ENCODE measurements at regions not wholly inside any gene's neighbourhood (a gene's known extent, or its start where the extent isn't known, plus 50 kb on each side); places are given as distances from the start of the nearest gene placed in this dataset.

- Histone ChIP-seq H3K27me3 (replicated peaks; ENCODE audit: control insufficient read depth, insufficient read depth, low read length) (no peaks in the 10 kb centered on the region), H3K36me3 (ENCODE audit: control insufficient read depth, insufficient read depth, low read length) (no peaks in the 10 kb centered on the region), H3K4me3 (replicated peaks; ENCODE audit: low read depth, low read length) (no peak overlapping the region)
- TF ChIP-seq, protein P1, sequence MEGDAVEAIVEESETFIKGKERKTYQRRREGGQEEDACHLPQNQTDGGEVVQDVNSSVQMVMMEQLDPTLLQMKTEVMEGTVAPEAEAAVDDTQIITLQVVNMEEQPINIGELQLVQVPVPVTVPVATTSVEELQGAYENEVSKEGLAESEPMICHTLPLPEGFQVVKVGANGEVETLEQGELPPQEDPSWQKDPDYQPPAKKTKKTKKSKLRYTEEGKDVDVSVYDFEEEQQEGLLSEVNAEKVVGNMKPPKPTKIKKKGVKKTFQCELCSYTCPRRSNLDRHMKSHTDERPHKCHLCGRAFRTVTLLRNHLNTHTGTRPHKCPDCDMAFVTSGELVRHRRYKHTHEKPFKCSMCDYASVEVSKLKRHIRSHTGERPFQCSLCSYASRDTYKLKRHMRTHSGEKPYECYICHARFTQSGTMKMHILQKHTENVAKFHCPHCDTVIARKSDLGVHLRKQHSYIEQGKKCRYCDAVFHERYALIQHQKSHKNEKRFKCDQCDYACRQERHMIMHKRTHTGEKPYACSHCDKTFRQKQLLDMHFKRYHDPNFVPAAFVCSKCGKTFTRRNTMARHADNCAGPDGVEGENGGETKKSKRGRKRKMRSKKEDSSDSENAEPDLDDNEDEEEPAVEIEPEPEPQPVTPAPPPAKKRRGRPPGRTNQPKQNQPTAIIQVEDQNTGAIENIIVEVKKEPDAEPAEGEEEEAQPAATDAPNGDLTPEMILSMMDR (IDR thresholded peaks at IDR 0.05; ENCODE audit: insufficient read depth, low read length, poor library complexity, severe bottlenecking), result no peak
- DNase-seq (ENCODE audit: extremely low read depth, insufficient read length), result no peak
These were observed 159.9 kb upstream of the SLIT2 start for GRCh38 chr4:20091781-20092180.

DNA sequence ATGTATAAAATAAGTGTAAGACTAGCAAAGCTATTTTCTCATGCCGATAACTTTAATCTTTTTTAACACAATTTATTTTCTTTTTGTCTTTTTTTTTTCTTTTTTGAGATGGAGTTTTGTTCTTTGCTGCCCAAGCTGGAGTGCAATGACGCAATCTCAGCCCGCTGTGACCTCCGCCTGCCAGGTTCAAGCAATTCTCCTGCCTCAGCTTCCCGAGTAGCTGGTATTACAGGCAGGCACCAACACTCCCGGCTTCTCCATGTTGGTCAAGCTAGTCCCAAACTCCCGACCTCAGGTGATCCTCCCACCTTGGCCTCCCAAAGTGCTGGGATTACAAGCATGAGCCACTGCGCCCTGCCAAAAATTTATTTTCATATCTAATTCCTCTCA is 164.2 kb upstream of the SLIT2 start:
- H3K4me3 ChIP-seq (replicated peaks; ENCODE audit: low read depth, low read length), result no peak overlapping the region
- TF ChIP-seq, protein P1 (IDR thresholded peaks at IDR 0.05; ENCODE audit: insufficient read depth, low read length, poor library complexity, severe bottlenecking), result no peak
- no peak for DNase-seq (ENCODE audit: extremely low read depth, insufficient read length)
- no peaks in the 10 kb centered on the region for H3K36me3 ChIP-seq (ENCODE audit: control insufficient read depth, insufficient read depth, low read length)
- no peaks in the 10 kb centered on the region for H3K27me3 ChIP-seq (replicated peaks; ENCODE audit: control insufficient read depth, insufficient read depth, low read length)

DNA sequence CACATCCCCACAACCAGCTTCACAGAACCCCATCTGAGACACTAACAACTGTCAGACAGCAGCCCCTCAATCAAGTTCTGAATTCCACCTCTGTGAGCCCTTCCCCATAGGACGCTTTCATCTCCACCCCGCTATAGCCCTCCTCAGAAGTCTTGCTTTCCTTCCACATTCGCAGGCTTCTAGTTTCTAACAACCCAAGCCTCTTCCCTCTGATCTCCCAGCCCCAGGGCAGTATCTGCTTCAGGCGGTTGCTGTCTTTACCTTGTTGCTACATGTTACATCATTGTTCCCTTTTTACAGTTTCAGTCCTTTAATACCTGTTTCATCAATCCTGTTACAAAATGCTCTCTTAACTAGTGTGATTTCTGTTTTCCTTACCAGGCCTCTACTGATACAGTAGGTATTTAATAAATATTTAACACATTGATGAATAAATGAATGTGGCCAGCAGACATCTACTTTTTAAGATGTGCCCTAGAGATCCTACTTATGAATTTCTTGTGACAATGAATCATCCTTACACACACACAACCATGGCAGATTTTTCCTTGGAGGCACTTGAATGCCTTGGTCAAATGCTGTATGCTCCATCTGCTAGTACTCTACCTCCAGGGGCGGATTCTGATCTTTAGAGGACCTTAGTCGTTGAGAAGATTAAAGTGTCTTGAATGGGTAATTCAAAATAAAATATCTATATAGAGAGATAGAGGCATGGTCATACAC is 164.7 kb upstream of the SLIT2 start:
- TF ChIP-seq, protein P1 (IDR thresholded peaks at IDR 0.05; ENCODE audit: insufficient read depth, low read length, poor library complexity, severe bottlenecking), result no peak
- DNase-seq (ENCODE audit: extremely low read depth, insufficient read length), result no peak
- Histone ChIP-seq H3K4me3 (replicated peaks; ENCODE audit: low read depth, low read length) (no peak overlapping the region), H3K27me3 (replicated peaks; ENCODE audit: control insufficient read depth, insufficient read depth, low read length) (no peaks in the 10 kb centered on the region), H3K36me3 (ENCODE audit: control insufficient read depth, insufficient read depth, low read length) (no peaks in the 10 kb centered on the region)

DNA sequence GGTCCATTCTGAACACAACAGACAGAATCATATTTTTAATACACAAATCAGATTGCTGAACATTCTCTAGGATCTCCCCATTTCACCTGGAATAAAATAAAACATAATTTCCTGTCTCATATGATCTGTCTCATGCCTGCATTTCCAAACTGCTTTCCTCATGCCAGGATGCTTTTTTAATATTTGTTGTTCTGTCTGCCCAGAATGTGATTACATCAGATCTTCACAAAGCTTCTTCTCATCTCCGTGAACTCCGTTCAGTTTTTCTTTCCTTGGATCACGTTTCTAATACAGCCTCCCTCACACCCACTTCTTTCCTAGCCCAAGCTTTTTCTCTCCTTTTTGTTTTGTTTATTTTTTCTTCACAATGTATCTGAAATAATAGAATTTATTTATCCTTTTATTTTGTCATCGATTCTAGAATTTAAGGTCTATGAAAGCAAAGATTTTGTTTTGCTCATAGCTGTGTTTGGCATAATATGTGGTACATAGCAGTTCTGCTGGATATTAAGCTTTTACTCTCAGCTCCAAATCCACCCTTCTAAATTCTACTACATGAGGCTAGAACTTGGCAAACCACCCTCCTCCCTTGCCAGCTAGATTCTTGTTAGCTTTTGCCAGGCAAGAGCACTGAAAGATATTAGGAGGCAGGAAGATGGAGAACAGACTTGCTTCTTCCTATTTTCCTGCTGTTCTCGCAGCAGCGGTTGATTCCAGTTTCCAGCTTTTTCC is 165.5 kb upstream of the SLIT2 start:
- DNase-seq (ENCODE audit: extremely low read depth, insufficient read length), result no peak
- TF ChIP-seq, protein P1 (IDR thresholded peaks at IDR 0.05; ENCODE audit: insufficient read depth, low read length, poor library complexity, severe bottlenecking), result no peak
- H3K36me3 ChIP-seq (ENCODE audit: control insufficient read depth, insufficient read depth, low read length), result no peaks in the 10 kb centered on the region
- H3K27me3 ChIP-seq (replicated peaks; ENCODE audit: control insufficient read depth, insufficient read depth, low read length), result no peaks in the 10 kb centered on the region
- no peak overlapping the region for H3K4me3 ChIP-seq (replicated peaks; ENCODE audit: low read depth, low read length)

GRCh38 chr4:20085653-20086052 is 166.1 kb upstream of the SLIT2 start:
- no peak overlapping the region for H3K4me3 ChIP-seq (replicated peaks; ENCODE audit: low read depth, low read length)
- DNase-seq (ENCODE audit: extremely low read depth, insufficient read length), result no peak
- H3K27me3 ChIP-seq (replicated peaks; ENCODE audit: control insufficient read depth, insufficient read depth, low read length), result no peaks in the 10 kb centered on the region
- no peaks in the 10 kb centered on the region for H3K36me3 ChIP-seq (ENCODE audit: control insufficient read depth, insufficient read depth, low read length)
- TF ChIP-seq, protein P1 (IDR thresholded peaks at IDR 0.05; ENCODE audit: insufficient read depth, low read length, poor library complexity, severe bottlenecking), result no peak

All from GM06990 (cell line).